ENCODE measurements at regions not wholly inside any gene's neighbourhood (a gene's known extent, or its start where the extent isn't known, plus 50 kb on each side); places are given as distances from the start of the nearest gene placed in this dataset.

- TF ChIP-seq ZBTB43 (CRISPR knock-in tag; IDR thresholded peaks at IDR 0.05) (no peak), ZNF121 (CRISPR knock-in tag; IDR thresholded peaks at IDR 0.05) (no peak)
- TF ChIP-seq, protein P1, sequence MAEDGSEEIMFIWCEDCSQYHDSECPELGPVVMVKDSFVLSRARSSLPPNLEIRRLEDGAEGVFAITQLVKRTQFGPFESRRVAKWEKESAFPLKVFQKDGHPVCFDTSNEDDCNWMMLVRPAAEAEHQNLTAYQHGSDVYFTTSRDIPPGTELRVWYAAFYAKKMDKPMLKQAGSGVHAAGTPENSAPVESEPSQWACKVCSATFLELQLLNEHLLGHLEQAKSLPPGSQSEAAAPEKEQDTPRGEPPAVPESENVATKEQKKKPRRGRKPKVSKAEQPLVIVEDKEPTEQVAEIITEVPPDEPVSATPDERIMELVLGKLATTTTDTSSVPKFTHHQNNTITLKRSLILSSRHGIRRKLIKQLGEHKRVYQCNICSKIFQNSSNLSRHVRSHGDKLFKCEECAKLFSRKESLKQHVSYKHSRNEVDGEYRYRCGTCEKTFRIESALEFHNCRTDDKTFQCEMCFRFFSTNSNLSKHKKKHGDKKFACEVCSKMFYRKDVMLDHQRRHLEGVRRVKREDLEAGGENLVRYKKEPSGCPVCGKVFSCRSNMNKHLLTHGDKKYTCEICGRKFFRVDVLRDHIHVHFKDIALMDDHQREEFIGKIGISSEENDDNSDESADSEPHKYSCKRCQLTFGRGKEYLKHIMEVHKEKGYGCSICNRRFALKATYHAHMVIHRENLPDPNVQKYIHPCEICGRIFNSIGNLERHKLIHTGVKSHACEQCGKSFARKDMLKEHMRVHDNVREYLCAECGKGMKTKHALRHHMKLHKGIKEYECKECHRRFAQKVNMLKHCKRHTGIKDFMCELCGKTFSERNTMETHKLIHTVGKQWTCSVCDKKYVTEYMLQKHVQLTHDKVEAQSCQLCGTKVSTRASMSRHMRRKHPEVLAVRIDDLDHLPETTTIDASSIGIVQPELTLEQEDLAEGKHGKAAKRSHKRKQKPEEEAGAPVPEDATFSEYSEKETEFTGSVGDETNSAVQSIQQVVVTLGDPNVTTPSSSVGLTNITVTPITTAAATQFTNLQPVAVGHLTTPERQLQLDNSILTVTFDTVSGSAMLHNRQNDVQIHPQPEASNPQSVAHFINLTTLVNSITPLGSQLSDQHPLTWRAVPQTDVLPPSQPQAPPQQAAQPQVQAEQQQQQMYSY (CRISPR knock-in tag; IDR thresholded peaks at IDR 0.05) = no peak
Observed at GRCh38 chr20:48070991-48071652, 285.8 kb upstream of the SULF2 start (continued).

DNA sequence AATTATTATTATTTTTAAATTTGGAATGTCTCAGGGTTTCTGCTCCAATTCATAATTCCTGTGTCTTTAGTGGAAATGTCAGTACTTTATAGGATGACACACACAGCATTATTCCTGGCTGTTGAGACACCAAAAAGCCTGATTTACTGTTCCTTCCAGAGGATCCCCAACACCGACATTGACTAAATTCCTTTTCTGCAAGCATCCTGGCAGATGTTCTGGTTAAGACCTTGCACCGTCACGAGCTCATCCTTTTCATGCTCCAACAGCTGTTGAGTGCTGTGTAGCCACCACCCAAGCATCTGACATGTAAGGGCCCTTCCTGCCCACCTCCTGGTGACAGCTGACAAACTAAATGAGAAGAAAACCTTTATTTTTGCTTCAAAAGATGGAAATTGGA lies 284.3 kb upstream of the SULF2 start:
- H3K9me3 Mint-ChIP-seq = peaks cover 12% of the 10 kb centered on the region
- H3K4me3 Mint-ChIP-seq = no peak overlapping the region
- peaks cover 2% of the 10 kb centered on the region for H3K27me3 Mint-ChIP-seq (ENCODE audit: low read depth)
- CTCF ChIA-PET = no interaction called here
- no peak overlapping the region for H3K27ac Mint-ChIP-seq
- ATAC-seq = no peak
- H3K36me3 Mint-ChIP-seq = peaks cover 3% of the 10 kb centered on the region; the same call in 1 of the 2 replicates
- DNase-seq (ENCODE audit: low spot score) = no peak
- POLR2A ChIA-PET = no interaction called here
- no peak for TF ChIP-seq CTCF (IDR thresholded peaks at IDR 0.05)
- no peak for TF ChIP-seq ZMAT4 (CRISPR knock-in tag; IDR thresholded peaks at IDR 0.05)
- TF ChIP-seq, protein P2, sequence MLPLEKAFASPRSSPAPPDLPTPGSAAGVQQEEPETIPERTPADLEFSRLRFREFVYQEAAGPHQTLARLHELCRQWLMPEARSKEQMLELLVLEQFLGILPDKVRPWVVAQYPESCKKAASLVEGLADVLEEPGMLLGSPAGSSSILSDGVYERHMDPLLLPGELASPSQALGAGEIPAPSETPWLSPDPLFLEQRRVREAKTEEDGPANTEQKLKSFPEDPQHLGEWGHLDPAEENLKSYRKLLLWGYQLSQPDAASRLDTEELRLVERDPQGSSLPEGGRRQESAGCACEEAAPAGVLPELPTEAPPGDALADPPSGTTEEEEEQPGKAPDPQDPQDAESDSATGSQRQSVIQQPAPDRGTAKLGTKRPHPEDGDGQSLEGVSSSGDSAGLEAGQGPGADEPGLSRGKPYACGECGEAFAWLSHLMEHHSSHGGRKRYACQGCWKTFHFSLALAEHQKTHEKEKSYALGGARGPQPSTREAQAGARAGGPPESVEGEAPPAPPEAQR (CRISPR knock-in tag; IDR thresholded peaks at IDR 0.05) = no peak
- TF ChIP-seq TCF7 (CRISPR knock-in tag; IDR thresholded peaks at IDR 0.05; ENCODE audit: low read depth) = no peak
- no peak for TF ChIP-seq ELF4 (CRISPR knock-in tag; IDR thresholded peaks at IDR 0.05; ENCODE audit: low read depth)
- no peak for TF ChIP-seq ZBTB43 (CRISPR knock-in tag; IDR thresholded peaks at IDR 0.05)
- TF ChIP-seq PREB (CRISPR knock-in tag; IDR thresholded peaks at IDR 0.05; ENCODE audit: borderline replicate concordance) = no peak
- TF ChIP-seq KAT7 (CRISPR knock-in tag; IDR thresholded peaks at IDR 0.05; ENCODE audit: borderline replicate concordance) = no peak
- TF ChIP-seq, protein P3, sequence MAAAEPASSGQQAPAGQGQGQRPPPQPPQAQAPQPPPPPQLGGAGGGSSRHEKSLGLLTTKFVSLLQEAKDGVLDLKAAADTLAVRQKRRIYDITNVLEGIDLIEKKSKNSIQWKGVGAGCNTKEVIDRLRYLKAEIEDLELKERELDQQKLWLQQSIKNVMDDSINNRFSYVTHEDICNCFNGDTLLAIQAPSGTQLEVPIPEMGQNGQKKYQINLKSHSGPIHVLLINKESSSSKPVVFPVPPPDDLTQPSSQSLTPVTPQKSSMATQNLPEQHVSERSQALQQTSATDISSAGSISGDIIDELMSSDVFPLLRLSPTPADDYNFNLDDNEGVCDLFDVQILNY (CRISPR knock-in tag; IDR thresholded peaks at IDR 0.05) = no peak
- no peak for TF ChIP-seq SMAD4 (CRISPR knock-in tag; IDR thresholded peaks at IDR 0.05)
- TF ChIP-seq USF1 (CRISPR knock-in tag; IDR thresholded peaks at IDR 0.05) = no peak
- TF ChIP-seq RORB (CRISPR knock-in tag; IDR thresholded peaks at IDR 0.05) = no peak
- TF ChIP-seq ZNF138 (CRISPR knock-in tag; conservative IDR thresholded peaks at IDR 0.05) = no peak
- no peak for TF ChIP-seq HMGXB4 (CRISPR knock-in tag; IDR thresholded peaks at IDR 0.05)
- no peaks in the 10 kb centered on the region for H3K4me1 Mint-ChIP-seq
